ENCODE measurements at regions not wholly inside any gene's neighbourhood (a gene's known extent, or its start where the extent isn't known, plus 50 kb on each side); places are given as distances from the start of the nearest gene placed in this dataset.

GRCh38 chr6:113475392-113475791 is 381.8 kb upstream of the MARCKS start:
- TF ChIP-seq EP300 (IDR thresholded peaks at IDR 0.05) (no peak), CTCF (IDR thresholded peaks at IDR 0.05) (no peak)
